ENCODE measurements at regions not wholly inside any gene's neighbourhood (a gene's known extent, or its start where the extent isn't known, plus 50 kb on each side); places are given as distances from the start of the nearest gene placed in this dataset.

GRCh38 chr6:56771189-56771588 is 128.5 kb upstream of the DST start:
- no peak for DNase-seq (ENCODE audit: low spot score)

- DNase-seq (ENCODE audit: low spot score), result no peak
These were observed 127.4 kb upstream of the DST start for GRCh38 chr6:56770011-56770520.

GRCh38 chr6:56767892-56768531 is 125.3 kb upstream of the DST start:
- DNase-seq (ENCODE audit: low spot score), result peak; percentile 33

- no peak for DNase-seq (ENCODE audit: low spot score)
These were observed 124.7 kb upstream of the DST start for GRCh38 chr6:56767435-56767834.

GRCh38 chr6:56766806-56767178 is 124.1 kb upstream of the DST start:
- DNase-seq (ENCODE audit: low spot score), result no peak

GRCh38 chr6:56766139-56766805 is 123.6 kb upstream of the DST start:
- no peak for DNase-seq (ENCODE audit: low spot score)

GRCh38 chr6:56765494-56765893 is 122.8 kb upstream of the DST start:
- no peak for DNase-seq (ENCODE audit: low spot score)

GRCh38 chr6:56764081-56764566 is 121.4 kb upstream of the DST start:
- DNase-seq (ENCODE audit: low spot score), result peak; percentile 65

GRCh38 chr6:56761651-56762050 is 119.0 kb upstream of the DST start:
- DNase-seq (ENCODE audit: low spot score), result no peak

GRCh38 chr6:56760842-56761241 is 118.2 kb upstream of the DST start:
- DNase-seq (ENCODE audit: low spot score), result no peak

- DNase-seq (ENCODE audit: low spot score), result no peak
These were observed 116.8 kb upstream of the DST start for GRCh38 chr6:56759521-56759920.

- DNase-seq (ENCODE audit: low spot score), result no peak
These were observed 115.9 kb upstream of the DST start for GRCh38 chr6:56758553-56758952.

GRCh38 chr6:56758120-56758519 is 115.4 kb upstream of the DST start:
- no peak for DNase-seq (ENCODE audit: low spot score)

GRCh38 chr6:56757588-56757984 is 114.9 kb upstream of the DST start:
- peak; percentile 68 for DNase-seq (ENCODE audit: low spot score)

- no peak for DNase-seq (ENCODE audit: low spot score)
These were observed 114.3 kb upstream of the DST start for GRCh38 chr6:56756791-56757587.

GRCh38 chr6:56756219-56756789 is 113.6 kb upstream of the DST start:
- no peak for DNase-seq (ENCODE audit: low spot score)

GRCh38 chr6:56755040-56755439 is 112.4 kb upstream of the DST start:
- no peak for DNase-seq (ENCODE audit: low spot score)

- DNase-seq (ENCODE audit: low spot score), result no peak
These were observed 111.1 kb upstream of the DST start for GRCh38 chr6:56753811-56754210.

- no peak for DNase-seq (ENCODE audit: low spot score)
These were observed 109.8 kb upstream of the DST start for GRCh38 chr6:56752534-56752933.

- DNase-seq (ENCODE audit: low spot score), result no peak
These were observed 109.3 kb upstream of the DST start for GRCh38 chr6:56752009-56752408.

GRCh38 chr6:56751604-56752003 is 108.9 kb upstream of the DST start:
- no peak for DNase-seq (ENCODE audit: low spot score)

GRCh38 chr6:56750686-56751085 is 108.0 kb upstream of the DST start:
- DNase-seq (ENCODE audit: low spot score), result no peak
